Adrenal gland (tissue), 5 donors: ENCODE measurements at regions not wholly inside any gene's neighbourhood (a gene's known extent, or its start where the extent isn't known, plus 50 kb on each side); places are given as distances from the start of the nearest gene placed in this dataset.

ENCODE experiments used
- POLR2A ChIP-seq, 2 donors: fragments of 450-650 bp; IDR thresholded peaks; one replicate each; pipeline ENCODE4 v1.6.1; 2017; ENCODE audit warnings: antibody characterized with exemption in 2 of 2, mild to moderate bottlenecking in 2 of 2, moderate library complexity in 1 of 2
- TF ChIP-seq, protein P1 (sequence below), 6 experiments: fragments of 450-650 bp in 4 of 6; fragments of 200-600 bp in 2 of 6; sonication (generic) in 1 of 6; IDR thresholded peaks; 1 replicate in 5 of 6; 2 replicates in 1 of 6; pipeline versions ENCODE4 v1.5.1 to v1.8.0; 2016 to 2021; ENCODE audit warnings: antibody characterized with exemption in 6 of 6, mild to moderate bottlenecking in 2 of 6, moderate library complexity in 1 of 6
- donor health status: DM: no; HTN: no; CAD: no.

DNA sequence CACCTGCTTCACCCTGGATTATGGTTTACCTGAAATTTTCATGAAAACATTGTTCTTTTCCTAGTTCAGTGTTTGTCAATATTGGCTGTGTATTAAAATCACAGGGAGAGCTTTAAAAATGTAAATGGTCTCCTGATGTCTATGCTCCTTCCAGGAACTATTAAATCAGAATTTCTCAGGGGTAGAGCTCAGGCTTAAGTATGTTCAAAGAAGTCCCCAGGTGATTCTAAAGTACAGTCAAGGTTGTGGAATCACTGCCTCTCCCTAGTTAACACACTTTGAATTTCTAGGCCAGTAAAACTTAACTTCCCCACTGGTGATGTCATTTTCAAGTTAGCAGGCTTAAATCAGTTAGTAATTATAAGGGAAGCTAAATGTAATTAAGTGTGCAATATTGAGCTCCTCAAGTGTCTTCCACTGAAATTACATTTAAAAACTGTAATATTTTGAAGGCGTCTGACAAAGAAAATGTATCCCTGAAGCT, 150.3 kb upstream of the SLC28A3 start:
- TF ChIP-seq POLR2A (IDR thresholded peaks at IDR 0.05): no peak
- TF ChIP-seq, protein P1, sequence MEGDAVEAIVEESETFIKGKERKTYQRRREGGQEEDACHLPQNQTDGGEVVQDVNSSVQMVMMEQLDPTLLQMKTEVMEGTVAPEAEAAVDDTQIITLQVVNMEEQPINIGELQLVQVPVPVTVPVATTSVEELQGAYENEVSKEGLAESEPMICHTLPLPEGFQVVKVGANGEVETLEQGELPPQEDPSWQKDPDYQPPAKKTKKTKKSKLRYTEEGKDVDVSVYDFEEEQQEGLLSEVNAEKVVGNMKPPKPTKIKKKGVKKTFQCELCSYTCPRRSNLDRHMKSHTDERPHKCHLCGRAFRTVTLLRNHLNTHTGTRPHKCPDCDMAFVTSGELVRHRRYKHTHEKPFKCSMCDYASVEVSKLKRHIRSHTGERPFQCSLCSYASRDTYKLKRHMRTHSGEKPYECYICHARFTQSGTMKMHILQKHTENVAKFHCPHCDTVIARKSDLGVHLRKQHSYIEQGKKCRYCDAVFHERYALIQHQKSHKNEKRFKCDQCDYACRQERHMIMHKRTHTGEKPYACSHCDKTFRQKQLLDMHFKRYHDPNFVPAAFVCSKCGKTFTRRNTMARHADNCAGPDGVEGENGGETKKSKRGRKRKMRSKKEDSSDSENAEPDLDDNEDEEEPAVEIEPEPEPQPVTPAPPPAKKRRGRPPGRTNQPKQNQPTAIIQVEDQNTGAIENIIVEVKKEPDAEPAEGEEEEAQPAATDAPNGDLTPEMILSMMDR (IDR thresholded peaks at IDR 0.05): no peak
